ENCODE measurements at regions not wholly inside any gene's neighbourhood (a gene's known extent, or its start where the extent isn't known, plus 50 kb on each side); places are given as distances from the start of the nearest gene placed in this dataset.

- Histone ChIP-seq H3K4me3 (ENCODE audit: low read length) (no peak overlapping the region), H3K79me2 (ENCODE audit: control insufficient read depth, low read length) (no peaks in the 10 kb centered on the region), H4K20me1 (ENCODE audit: control insufficient read depth, insufficient read depth, low read depth, low read length) (no peaks in the 10 kb centered on the region), H3K4me1 (ENCODE audit: control insufficient read depth, low read length) (no peaks in the 10 kb centered on the region), H3K27ac (ENCODE audit: low read depth, low read length) (no peak overlapping the region), H3K36me3 (ENCODE audit: control insufficient read depth, low read length) (no peaks in the 10 kb centered on the region), H3K4me2 (ENCODE audit: low read length) (no peak overlapping the region), H3K9me2 (replicated peaks; ENCODE audit: control insufficient read depth, low read length) (no peaks in the 10 kb centered on the region), H3F3A (ENCODE audit: control insufficient read depth, insufficient read depth) (no peaks in the 10 kb centered on the region), H3K9me3 (ENCODE audit: control insufficient read depth, insufficient read depth, low read length) (no peaks in the 10 kb centered on the region), H3K27me3 (ENCODE audit: control insufficient read depth, low read length) (peaks cover 10% of the 10 kb centered on the region)
- no peak for TF ChIP-seq EZH2phosphoT487 (IDR thresholded peaks at IDR 0.05; ENCODE audit: borderline replicate concordance, low read length)
- TF ChIP-seq, protein P1, sequence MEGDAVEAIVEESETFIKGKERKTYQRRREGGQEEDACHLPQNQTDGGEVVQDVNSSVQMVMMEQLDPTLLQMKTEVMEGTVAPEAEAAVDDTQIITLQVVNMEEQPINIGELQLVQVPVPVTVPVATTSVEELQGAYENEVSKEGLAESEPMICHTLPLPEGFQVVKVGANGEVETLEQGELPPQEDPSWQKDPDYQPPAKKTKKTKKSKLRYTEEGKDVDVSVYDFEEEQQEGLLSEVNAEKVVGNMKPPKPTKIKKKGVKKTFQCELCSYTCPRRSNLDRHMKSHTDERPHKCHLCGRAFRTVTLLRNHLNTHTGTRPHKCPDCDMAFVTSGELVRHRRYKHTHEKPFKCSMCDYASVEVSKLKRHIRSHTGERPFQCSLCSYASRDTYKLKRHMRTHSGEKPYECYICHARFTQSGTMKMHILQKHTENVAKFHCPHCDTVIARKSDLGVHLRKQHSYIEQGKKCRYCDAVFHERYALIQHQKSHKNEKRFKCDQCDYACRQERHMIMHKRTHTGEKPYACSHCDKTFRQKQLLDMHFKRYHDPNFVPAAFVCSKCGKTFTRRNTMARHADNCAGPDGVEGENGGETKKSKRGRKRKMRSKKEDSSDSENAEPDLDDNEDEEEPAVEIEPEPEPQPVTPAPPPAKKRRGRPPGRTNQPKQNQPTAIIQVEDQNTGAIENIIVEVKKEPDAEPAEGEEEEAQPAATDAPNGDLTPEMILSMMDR (IDR thresholded peaks at IDR 0.05; ENCODE audit: low read depth, low read length, poor library complexity, severe bottlenecking), result no peak
These were observed 94.5 kb upstream of the FOXP4 start for GRCh38 chr6:41451515-41452163.

DNA sequence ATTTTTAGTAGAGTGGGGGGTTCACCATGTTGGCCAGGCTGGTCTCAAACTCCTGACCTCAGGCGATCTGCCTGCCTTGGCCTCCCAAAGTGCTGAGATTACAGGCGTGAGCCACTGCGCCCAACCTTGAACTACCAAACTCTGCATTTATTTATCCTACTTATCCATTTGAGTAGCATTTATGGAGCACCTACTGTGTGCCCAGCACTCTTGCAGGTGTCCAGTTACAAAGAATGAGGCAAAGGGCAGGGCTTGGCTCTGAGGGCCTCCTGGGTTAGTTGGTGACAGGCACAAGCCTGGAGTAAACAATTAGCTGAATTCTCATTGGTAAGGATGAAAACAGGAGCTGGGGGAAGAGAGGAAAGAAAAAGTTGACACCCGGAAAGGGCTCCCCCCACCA, 93.4 kb upstream of the FOXP4 start:
- Histone ChIP-seq H3F3A (ENCODE audit: control insufficient read depth, insufficient read depth) (no peaks in the 10 kb centered on the region), H3K4me2 (ENCODE audit: low read length) (no peak overlapping the region), H3K27me3 (ENCODE audit: control insufficient read depth, low read length) (peaks cover 12% of the 10 kb centered on the region), H3K27ac (ENCODE audit: low read depth, low read length) (no peak overlapping the region), H3K9me2 (replicated peaks; ENCODE audit: control insufficient read depth, low read length) (no peaks in the 10 kb centered on the region), H3K4me1 (ENCODE audit: control insufficient read depth, low read length) (no peaks in the 10 kb centered on the region), H3K9me3 (ENCODE audit: control insufficient read depth, insufficient read depth, low read length) (no peaks in the 10 kb centered on the region), H3K79me2 (ENCODE audit: control insufficient read depth, low read length) (no peaks in the 10 kb centered on the region), H3K36me3 (ENCODE audit: control insufficient read depth, low read length) (no peaks in the 10 kb centered on the region), H4K20me1 (ENCODE audit: control insufficient read depth, insufficient read depth, low read depth, low read length) (no peaks in the 10 kb centered on the region), H3K4me3 (ENCODE audit: low read length) (no peak overlapping the region)
- TF ChIP-seq, protein P1 (IDR thresholded peaks at IDR 0.05; ENCODE audit: low read depth, low read length, poor library complexity, severe bottlenecking), result no peak
- TF ChIP-seq EZH2phosphoT487 (IDR thresholded peaks at IDR 0.05; ENCODE audit: borderline replicate concordance, low read length), result no peak

- H3K27me3 ChIP-seq (ENCODE audit: control insufficient read depth, low read length), result peaks cover 12% of the 10 kb centered on the region
- TF ChIP-seq EZH2phosphoT487 (IDR thresholded peaks at IDR 0.05; ENCODE audit: borderline replicate concordance, low read length), result no peak
- TF ChIP-seq, protein P1 (IDR thresholded peaks at IDR 0.05; ENCODE audit: low read depth, low read length, poor library complexity, severe bottlenecking), result no peak
These were observed 92.9 kb upstream of the FOXP4 start for GRCh38 chr6:41453244-41453643.

More at GRCh38 chr6:41453244-41453643, 92.9 kb upstream of the FOXP4 start:
- Histone ChIP-seq H3F3A (ENCODE audit: control insufficient read depth, insufficient read depth) (no peaks in the 10 kb centered on the region), H4K20me1 (ENCODE audit: control insufficient read depth, insufficient read depth, low read depth, low read length) (no peaks in the 10 kb centered on the region), H3K4me1 (ENCODE audit: control insufficient read depth, low read length) (no peaks in the 10 kb centered on the region), H3K4me2 (ENCODE audit: low read length) (no peak overlapping the region), H3K27ac (ENCODE audit: low read depth, low read length) (no peak overlapping the region), H3K9me2 (replicated peaks; ENCODE audit: control insufficient read depth, low read length) (no peaks in the 10 kb centered on the region), H3K4me3 (ENCODE audit: low read length) (no peak overlapping the region), H3K79me2 (ENCODE audit: control insufficient read depth, low read length) (no peaks in the 10 kb centered on the region), H3K36me3 (ENCODE audit: control insufficient read depth, low read length) (no peaks in the 10 kb centered on the region), H3K9me3 (ENCODE audit: control insufficient read depth, insufficient read depth, low read length) (no peaks in the 10 kb centered on the region)

All from DOHH2 (cell line).